GM18519 (cell line): ENCODE measurements at regions not wholly inside any gene's neighbourhood (a gene's known extent, or its start where the extent isn't known, plus 50 kb on each side); places are given as distances from the start of the nearest gene placed in this dataset.

ENCODE experiments used
- ATAC-seq: cut with Tn5 transposase; IDR thresholded peaks from one replicate; pipeline ENCODE4 v1.9.1; 2021; ENCODE audit warnings: mild to moderate bottlenecking, moderate library complexity; ENCODE audit not compliant: unreplicated experiment, low FRiP score

DNA sequence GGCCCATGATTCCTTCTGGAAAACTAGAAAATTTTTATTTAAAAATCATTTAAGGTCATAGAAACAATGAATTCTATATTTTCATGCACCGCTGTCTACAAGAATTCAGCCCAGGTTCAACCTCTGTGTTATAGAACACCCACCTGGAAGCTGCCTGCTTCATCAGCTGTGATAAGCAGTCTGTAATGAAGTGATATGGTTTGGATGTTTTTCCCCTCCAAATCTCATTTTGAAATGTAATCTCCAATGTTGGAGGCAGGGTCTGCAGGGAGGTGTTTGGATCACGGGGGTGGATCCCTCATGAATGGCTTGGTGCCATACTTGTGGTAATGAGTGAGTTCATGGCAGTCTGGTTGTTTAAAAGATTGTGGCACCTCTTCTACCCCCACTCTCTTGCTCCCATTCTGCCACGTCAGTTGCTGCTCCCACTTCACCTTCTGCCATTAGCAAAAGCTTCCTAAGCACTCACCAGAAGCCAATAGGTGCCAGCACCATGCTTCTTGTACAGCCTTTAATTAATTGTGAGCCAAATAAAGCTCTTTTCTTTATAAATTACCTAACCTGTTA is 55.6 kb downstream of the MRPL32 start:
- ATAC-seq = no peak

DNA sequence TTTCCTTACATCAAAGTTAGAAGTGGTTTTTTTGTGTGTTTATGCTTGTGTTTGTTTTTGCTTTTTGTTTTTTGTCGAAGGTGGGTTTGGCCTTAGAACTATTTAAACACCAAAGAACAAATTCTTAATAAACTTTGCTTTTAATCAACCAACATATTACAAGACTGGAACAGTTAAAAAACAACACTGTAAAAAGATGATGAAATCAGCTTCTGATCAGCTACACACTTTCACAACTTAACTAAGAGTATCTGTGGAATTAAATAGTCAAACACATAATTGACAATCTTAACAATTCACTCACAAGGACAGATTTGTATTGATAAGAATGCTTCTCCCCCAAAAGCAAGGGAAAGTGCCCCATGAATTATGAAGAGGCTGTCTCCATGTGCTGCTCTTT is 58.8 kb downstream of the MRPL32 start:
- ATAC-seq = no peak

DNA sequence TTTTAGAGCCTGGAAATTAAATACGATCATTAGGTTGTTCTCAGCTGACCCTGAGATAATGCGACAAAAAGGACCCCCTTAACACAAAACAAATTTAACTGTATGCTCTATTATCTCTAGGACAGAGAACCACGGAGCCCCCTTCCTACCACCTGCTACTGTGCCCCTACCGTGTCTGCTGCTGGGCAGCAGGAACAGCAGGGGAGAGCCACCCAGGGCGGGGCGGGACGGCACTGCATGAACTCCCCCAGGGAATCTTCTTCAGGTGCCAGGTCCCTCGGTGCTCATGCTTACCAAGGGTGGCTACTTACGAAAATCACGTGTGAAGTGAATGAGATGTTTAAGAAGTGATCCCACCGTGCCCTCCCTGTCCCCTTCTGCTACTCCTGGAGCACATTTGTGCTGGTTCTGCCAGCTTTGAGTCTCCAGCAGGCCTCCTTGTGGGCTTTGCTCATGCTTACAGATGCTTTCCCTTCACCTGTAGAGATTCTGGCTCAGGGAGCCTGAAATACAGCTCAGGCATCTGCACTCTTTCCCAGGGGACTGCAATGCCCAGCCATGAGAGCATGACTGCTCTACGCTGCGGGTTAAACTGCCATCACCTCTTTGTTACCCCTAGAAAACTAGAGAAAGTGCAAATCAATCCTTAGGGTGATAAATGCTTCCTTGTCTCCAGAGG is 59.9 kb downstream of the MRPL32 start:
- ATAC-seq = no peak

DNA sequence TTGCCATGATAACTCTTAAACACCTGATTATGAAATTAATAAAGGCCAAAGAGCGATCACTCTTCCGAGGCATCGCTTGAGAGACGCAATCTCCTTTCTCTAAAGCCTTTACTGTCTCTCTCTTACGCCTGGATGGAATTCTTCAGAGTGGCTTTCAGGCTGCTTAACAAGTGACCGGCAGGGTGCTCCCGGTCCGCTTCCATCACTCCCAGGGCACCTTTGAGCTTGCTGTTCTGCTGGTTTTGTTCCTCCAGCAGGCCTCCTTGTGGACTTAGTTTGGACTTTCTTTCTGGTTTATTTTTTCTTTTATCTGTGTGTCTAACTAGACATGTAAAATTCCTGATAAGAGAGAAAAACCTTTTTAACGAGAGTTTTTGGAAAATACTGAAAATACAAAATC is 60.9 kb downstream of the MRPL32 start:
- no peak for ATAC-seq

DNA sequence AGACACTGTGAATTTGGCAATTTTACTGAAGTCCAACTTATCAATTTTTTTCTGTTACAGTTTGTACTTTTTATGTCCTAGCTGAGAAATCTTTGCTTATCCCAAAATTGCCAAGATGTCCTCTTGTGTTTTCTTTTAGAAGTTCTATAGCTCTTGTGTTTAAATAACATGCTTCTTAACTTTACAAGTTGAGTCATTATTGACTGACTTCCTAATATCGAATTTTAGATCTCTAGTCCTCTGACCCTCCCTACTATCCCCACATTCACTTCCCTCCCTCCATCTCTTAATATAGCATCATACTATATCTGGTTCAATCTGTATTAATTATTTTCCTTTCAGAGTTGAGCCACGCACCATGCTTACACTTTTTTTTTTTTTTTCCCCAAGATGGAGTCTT is 61.9 kb downstream of the MRPL32 start:
- ATAC-seq = no peak

DNA sequence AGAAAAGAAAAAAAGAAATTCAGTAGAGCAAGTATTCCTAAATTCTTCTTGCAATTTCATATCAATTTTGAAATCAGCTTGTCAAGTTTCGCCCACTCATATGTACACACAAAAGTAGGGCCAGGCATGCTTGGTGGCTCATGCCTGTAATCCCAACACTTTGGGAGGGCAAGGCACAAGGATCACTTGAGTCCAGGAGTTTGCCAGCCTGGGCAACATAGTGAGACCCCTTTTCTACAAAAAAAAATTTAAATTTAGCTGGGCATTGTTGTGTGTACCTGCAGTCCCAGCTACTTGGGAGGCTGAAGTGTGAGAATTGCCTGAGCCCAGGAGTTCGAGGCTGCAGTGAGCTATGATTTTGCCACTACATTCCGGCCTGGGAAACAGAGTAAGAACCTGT is 65.4 kb downstream of the MRPL32 start:
- no peak for ATAC-seq

DNA sequence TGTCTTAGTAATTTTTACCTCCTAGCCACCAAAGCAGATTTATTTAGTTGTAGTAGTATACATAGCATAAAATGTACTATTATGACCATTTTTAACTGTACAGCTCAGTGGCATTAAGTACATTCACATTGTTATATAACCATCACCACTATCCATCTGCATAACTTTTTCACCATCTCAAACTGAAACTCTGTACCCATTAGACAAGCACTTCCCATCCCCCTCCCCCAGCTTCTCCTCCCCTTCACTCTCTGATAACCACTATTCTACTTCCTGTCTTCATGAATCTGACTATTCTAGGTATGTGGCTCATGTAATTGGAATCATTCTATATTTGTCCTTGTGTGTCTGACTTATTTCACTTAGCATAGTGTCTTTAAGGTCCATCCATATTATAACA is 71.9 kb downstream of the MRPL32 start:
- ATAC-seq = no peak

DNA sequence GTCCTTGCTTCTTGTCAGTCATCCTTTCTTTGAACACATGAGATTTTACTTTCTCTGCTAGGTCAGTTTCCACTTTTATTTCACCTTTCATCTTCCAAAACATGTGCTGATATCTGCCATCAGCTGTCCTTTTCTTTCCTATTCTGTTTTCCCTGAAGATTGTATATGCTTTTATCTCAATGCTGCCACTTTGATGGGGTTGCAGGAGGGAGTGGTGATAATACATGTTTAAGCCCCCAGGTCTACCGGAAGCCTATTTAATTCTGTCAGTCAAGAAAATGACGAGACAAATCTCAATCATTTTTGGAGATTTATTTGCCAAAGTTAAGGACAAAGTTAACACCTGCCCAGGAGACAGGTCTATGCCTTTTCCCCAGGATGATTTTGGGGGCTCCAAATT is 73.8 kb downstream of the MRPL32 start:
- no peak for ATAC-seq

DNA sequence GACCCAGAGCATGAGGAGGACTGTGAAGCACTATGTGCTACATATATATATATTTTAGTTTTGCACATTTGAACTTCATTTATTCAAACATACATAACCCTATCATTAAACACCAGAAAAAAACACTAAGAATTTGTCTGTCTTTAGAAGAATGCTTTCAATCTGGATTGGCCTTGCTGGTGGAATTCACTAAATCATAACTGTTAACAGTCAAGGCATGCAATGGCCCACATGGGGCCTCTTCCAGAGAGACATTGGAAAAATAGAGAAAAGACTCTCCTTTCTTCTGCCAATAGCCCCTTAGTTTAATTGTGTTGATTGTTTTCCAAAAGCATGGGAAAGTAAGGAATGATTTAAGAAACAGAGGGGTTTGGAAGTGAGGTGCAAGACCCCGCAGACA is 77.9 kb downstream of the MRPL32 start:
- no peak for ATAC-seq

DNA sequence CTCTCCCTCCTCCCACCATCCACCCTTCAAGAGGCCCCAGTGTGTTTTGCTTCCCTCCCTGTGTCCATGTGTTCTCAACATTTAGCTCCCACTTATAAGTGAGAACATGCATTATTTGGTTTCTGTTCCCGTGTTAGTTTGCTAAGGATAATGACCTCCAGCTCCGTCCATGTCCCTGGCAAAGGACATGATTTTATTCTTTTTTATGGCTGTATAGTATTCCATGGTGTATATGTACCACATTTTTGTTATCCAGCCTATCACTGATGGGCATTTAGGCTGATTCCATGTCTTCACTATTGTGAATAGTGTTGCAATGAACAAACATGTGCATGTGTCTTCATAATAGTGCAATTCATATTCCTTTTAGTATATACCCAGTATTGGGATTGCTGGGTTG is 79.7 kb downstream of the MRPL32 start:
- no peak for ATAC-seq

DNA sequence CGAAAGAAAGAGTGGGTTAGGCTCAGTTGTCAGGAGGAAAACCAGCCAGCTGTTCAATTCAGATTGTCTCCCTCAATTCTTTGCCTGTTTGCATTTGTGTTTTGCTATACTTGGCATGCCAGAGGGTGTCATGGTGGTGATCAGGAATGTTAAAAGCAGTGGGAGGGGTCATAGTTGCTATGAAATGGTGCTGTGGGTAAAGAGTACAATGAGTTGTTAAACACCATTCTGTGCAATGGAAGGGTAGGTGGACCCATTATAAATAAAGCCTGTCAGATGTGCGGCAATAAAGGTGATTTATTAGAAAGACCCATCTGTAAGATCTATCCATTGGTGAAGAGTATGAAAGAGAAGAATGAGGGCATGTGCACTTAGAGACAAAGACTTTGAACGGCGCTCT is 82.2 kb downstream of the MRPL32 start:
- no peak for ATAC-seq

DNA sequence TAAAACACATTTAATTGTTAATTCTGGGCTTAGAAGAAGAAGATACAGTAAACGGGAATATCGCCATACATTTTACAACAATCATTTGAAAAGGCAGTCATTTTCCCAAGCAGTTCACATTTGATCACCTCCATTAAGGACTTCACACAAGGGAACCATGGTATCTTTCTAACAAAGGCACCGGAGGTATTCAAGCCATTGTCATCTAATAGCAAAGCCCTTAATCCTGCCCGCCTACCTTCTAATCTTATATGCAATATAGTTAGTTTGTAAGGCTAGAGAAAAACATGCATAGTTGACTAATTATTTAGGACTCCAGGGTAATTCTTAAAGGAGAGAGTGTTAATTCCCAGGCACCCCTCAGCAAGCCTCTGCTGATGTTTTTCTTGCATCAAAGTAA is 83.1 kb downstream of the MRPL32 start:
- ATAC-seq = no peak

DNA sequence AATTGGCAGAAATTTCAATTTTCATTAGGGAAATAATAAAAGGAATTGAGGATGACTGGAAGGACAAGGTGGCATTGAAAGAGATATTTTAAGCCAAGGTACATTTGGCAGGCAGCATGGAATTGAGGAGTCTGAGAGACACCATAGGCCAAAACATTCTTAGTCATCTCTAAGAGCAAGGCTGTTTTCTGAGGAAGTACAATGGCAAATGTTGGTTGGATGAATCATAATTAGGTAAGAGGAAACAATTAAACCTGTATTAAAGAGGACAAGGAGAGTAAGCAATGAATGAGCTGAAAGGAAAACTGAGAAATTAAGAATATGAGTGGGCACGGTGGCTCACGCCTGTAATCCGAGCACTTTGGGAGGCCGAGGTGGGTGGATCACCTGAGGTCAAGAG is 86.3 kb downstream of the MRPL32 start:
- ATAC-seq = no peak

DNA sequence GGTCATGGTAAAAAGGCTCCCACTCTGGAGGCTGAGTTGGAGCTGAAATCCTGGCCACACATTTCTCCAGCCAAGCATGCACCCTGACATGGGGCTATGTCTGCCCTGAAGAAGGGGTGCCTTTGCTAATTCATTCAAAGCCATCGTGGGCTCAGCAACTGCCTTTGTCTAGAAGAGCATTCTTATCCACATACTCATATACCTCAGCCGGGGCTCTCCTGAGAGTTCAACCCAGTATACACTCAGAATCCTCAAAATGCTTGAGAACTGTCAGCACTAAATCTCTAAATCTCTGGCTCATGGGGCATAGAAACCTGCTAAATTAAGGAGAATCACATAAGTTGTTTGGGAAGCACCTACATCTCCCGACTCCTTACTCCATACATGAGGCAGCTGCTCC is 89.3 kb downstream of the MRPL32 start:
- no peak for ATAC-seq

DNA sequence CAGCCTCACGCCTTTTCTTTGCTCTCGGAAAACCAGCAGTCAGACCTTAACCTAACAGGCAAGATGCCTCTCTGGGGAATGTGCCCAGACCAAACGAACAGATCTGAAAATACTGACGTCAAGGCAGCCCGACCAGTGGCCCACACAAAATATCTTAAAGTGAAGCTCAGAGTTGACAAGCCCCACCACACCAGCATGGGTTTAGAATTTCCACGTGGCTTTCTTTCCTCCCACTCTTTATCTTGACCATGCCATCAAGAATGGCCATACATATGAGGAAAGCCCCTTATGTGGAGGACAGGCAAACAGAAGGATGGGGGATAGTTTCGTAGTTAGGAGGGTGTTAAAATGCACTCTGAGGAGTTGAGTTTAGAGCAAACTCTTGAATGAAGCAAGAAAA is 89.8 kb downstream of the MRPL32 start:
- ATAC-seq = no peak

DNA sequence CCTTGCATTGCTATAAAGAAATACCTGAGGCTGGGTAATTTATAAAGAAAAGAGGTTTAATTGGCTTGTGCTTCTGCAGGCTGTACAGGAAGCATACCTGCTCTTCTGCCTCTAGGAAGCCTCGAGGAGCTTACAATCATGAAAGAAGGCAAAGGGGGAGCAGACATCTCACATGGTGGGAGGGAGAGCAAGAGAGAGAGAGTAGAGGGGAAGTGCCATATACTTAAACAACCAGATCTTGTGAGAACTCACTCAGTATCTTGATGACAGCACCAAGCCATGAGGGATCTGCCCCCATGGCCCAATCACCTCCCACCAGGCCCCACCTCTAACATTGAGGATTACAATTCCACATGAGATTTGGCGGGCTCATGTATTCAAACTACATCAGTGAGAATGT is 79.1 kb upstream of the HECW1 start:
- ATAC-seq = no peak

DNA sequence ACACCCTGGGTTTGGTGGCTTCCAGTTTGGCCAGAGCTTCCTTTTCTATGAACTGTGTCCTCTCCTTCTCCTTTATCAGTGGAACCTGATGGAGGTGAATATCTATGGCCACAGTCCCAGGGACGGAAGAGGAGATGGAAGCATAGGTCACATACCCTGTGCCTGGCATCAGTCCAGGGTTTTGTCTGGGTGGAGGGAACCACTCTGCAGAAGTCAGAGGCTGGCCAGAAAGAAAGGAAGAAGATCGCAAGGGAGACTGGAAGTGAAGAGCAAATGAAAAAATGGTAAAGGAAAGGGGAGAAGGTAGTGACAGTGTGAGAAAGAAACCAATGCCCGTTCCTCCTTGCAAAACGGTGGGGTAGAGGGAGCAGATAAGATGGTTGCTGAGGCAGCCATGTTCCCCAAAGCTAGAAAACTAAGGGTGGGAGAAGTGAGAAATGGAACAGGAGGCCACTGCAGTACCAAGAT is 77.9 kb upstream of the HECW1 start:
- no peak for ATAC-seq

DNA sequence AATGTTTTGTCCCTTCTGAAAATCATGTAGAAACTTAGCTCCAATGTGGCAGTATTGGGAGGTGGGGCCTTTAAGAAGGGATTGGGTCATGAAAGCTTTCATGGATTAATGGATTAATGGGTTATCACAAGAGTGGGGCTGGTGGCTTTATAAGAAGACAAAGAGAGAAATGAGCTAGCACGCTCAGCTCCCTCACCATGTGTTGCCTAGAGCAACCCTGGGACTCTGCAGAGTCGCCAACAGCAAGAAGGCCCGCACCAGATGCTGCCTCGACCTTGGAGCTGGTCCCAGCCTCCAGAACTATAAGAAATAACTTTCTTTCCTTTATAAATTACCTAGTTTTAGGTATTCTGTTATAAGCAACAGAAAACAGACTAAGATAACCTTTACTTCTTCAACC is 74.9 kb upstream of the HECW1 start:
- no peak for ATAC-seq

DNA sequence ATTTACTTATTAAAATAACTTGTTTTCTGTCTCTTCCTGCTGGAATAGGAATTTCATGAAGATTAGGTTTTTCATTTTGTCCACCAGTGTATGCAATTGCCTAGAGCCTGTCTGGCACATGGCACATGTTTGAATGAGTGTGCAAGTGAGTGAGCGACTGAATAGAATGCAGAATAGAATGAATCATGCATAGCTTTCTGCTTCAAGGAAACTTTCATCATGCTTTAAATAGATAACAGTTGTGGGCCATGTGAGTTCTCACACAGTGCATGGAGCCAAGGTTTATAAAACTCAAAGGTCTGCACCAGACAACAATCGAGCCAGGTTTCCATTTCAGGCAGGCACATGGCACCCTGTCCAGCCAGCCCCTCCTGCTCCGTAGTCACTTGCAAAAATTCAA is 74.2 kb upstream of the HECW1 start:
- ATAC-seq = no peak

DNA sequence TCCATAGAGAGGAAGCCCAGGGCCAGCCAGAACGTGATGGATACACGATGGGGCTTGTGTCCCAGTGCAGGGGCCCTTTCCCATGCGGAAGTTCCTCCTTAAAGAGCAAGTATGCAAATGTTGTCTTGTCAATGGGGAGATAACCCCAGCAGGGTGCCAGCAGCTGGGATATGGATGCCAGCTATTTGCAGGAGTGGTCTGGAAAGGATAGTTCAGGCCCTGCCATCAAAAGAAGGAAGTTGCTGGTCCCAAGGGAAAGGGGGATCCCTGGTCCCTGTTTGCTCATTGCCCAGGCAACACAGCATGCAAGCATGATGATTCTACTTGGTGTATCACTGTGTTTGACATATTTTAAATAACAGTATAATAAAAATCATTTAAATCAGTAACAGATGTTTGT is 73.1 kb upstream of the HECW1 start:
- ATAC-seq = no peak

DNA sequence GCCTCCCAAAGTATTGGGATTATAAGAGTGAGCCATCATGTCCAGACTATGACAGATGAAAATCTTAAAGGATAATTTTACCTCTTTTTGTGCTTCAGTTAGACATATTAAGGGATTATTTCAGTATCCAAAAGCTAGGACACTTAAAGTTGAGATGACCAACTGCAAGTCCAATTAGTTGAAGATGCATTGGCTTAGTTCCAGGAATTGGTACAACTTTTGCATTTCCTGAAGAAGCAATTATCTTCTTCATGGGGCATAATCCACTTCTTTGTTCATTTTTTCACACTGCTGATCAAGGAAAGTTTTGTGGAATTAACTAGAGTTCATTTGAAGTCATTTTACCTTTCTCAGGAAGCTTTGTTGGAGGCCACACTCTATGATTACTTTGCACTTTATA is 72.0 kb upstream of the HECW1 start:
- no peak for ATAC-seq

DNA sequence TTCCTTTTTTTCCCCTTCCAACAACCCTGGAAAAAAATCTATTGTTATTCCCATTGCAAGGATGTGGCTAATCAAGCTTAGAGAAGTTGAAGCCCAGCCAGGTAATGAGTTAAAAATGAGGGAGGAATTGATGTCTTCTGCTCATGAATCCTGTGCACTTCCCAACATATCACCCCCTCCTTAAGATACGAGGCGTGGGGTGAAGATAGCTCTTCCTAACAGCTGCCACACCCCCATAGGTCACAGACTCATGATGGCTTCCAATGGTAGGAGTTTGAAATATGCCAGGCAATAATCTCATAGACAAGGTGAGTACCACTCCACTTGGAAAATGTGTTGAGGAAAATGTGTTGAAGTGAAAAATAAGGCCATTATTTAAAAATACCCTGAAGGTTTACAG is 71.3 kb upstream of the HECW1 start:
- no peak for ATAC-seq

DNA sequence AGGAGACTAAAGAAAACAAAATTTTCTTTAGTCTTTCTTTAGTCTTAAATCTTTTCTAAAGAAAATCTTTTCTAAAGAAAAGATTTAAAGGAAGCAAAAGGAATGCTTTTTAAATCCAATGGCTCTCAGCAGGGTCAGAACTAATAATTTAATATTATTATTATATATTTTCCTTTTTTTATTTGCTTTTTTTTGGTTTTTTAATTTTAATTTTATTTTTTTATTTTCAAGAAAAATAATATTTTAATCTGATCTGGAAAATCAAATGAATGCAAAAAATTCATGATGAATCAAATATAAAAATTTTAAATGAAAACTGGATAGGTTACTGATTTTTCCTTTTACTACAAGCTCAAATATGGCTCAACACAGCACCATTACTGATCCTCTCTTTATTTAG is 70.7 kb upstream of the HECW1 start:
- no peak for ATAC-seq
